SKM-1 treated with dmso at 0.1 percent for 144 hours (cell line): ENCODE measurements at regions not wholly inside any gene's neighbourhood (a gene's known extent, or its start where the extent isn't known, plus 50 kb on each side); places are given as distances from the start of the nearest gene placed in this dataset.

Experiments used
- DNase-seq: peaks from one replicate; lab custom pipeline; 2025; ENCODE audit not compliant: unreplicated experiment; lab: John Stamatoyannopoulos, UW

GRCh38 chr22:47334601-47335000 lies 572.2 kb downstream of the TBC1D22A start:
- DNase-seq, result no peak

- no peak for DNase-seq
Measured at GRCh38 chr22:47333625-47334024, 571.2 kb downstream of the TBC1D22A start.

GRCh38 chr22:47332246-47332980 lies 570.0 kb downstream of the TBC1D22A start:
- DNase-seq, result no peak

- no peak for DNase-seq
Measured at GRCh38 chr22:47331750-47332149, 569.3 kb downstream of the TBC1D22A start.

GRCh38 chr22:47329727-47330650 lies 567.5 kb downstream of the TBC1D22A start:
- DNase-seq, result no peak

GRCh38 chr22:47328550-47329243 lies 566.2 kb downstream of the TBC1D22A start:
- DNase-seq, result no peak

GRCh38 chr22:47327241-47327640 lies 564.8 kb downstream of the TBC1D22A start:
- no peak for DNase-seq

GRCh38 chr22:47325249-47325648 lies 562.8 kb downstream of the TBC1D22A start:
- DNase-seq, result no peak

- no peak for DNase-seq
Measured at GRCh38 chr22:47324435-47324990, 562.1 kb downstream of the TBC1D22A start.

- DNase-seq, result no peak
Measured at GRCh38 chr22:47323518-47323917, 561.1 kb downstream of the TBC1D22A start.

GRCh38 chr22:47322854-47323253 lies 560.4 kb downstream of the TBC1D22A start:
- no peak for DNase-seq

- no peak for DNase-seq
Measured at GRCh38 chr22:47320560-47320959, 558.1 kb downstream of the TBC1D22A start.

GRCh38 chr22:47318041-47318737 lies 555.7 kb downstream of the TBC1D22A start:
- DNase-seq, result no peak

GRCh38 chr22:47315862-47316419 lies 553.5 kb downstream of the TBC1D22A start:
- DNase-seq, result no peak

GRCh38 chr22:47310601-47311000 lies 548.2 kb downstream of the TBC1D22A start:
- DNase-seq, result no peak

GRCh38 chr22:47309946-47310345 lies 547.5 kb downstream of the TBC1D22A start:
- DNase-seq, result no peak

GRCh38 chr22:47309476-47309875 lies 547.0 kb downstream of the TBC1D22A start:
- no peak for DNase-seq

GRCh38 chr22:47308886-47309285 lies 546.4 kb downstream of the TBC1D22A start:
- no peak for DNase-seq

- no peak for DNase-seq
Measured at GRCh38 chr22:47307822-47308221, 545.4 kb downstream of the TBC1D22A start.

- DNase-seq, result no peak
Measured at GRCh38 chr22:47307326-47307725, 544.9 kb downstream of the TBC1D22A start.
